HepG2 (cell line): ENCODE measurements at regions not wholly inside any gene's neighbourhood (a gene's known extent, or its start where the extent isn't known, plus 50 kb on each side); places are given as distances from the start of the nearest gene placed in this dataset.

Experiments used
- AGO1 ChIP-seq: fragments of 200-400 bp; formaldehyde crosslinking; IDR thresholded peaks from 2 replicates; pipeline ENCODE4 v1.6.1; 2017; ENCODE audit warnings: mild to moderate bottlenecking, low read depth, low read length, moderate library complexity; ENCODE audit not compliant: poor library complexity, severe bottlenecking
- AHDC1 ChIP-seq: sonication (generic); formaldehyde crosslinking; IDR thresholded peaks from 2 replicates; pipeline ENCODE4 v1.5.1; 2020; ENCODE audit warnings: mild to moderate bottlenecking, missing genetic modification reagents, borderline replicate concordance
- KDM5B ChIP-seq: sonication (generic); formaldehyde crosslinking; IDR thresholded peaks from 2 replicates; pipeline ENCODE4 v1.4.0; 2020; ENCODE audit warnings: missing genetic modification reagents, mild to moderate bottlenecking, borderline replicate concordance
- MLXIP ChIP-seq: sonication (generic); formaldehyde crosslinking; IDR thresholded peaks from 2 replicates; pipeline ENCODE4 v1.9.0; 2021; ENCODE audit warnings: missing genetic modification reagents, borderline replicate concordance
- MTF1 ChIP-seq: sonication (generic); formaldehyde crosslinking; IDR thresholded peaks from 2 replicates; pipeline ENCODE4 v1.5.0; 2020; ENCODE audit warnings: missing genetic modification reagents
- SMC3 ChIP-seq: IDR thresholded peaks from 2 replicates; pipeline ENCODE4 v1.6.1; 2011; ENCODE audit warnings: low read length, improper control_type of control experiment
- TEAD3 ChIP-seq: optimal IDR thresholded peaks from 2 replicates; pipeline ENCODE3; 2016; ENCODE audit warnings: borderline replicate concordance
- ZNF160 ChIP-seq: sonication (generic); formaldehyde crosslinking; IDR thresholded peaks from 2 replicates; pipeline ENCODE4 v1.8.0; 2022; ENCODE audit warnings: mild to moderate bottlenecking, inconsistent platforms, missing genetic modification reagents
- ZZZ3 ChIP-seq: sonication (generic); formaldehyde crosslinking; IDR thresholded peaks from 2 replicates; pipeline ENCODE4 v1.4.0; 2020; ENCODE audit warnings: missing genetic modification reagents, mild to moderate bottlenecking, borderline replicate concordance
- TF ChIP-seq, protein P1 (sequence below): IDR thresholded peaks from 2 replicates; pipeline ENCODE4 v1.6.1; 2012; ENCODE audit warnings: low read length, improper control_type of control experiment
- TF ChIP-seq, protein P2 (sequence below): sonication (generic); formaldehyde crosslinking; IDR thresholded peaks from 2 replicates; pipeline ENCODE4 v1.8.1; 2023; ENCODE audit warnings: mild to moderate bottlenecking, missing genetic modification reagents

GRCh38 chr4:52376132-52376704 is 282.9 kb downstream of the USP46 start (continued):
- peak; percentile 43; the same call in 1 of the 2 replicates for TF ChIP-seq SMC3
- TF ChIP-seq MLXIP (CRISPR knock-in tag), result no peak
- TF ChIP-seq TEAD3 (CRISPR knock-in tag), result no peak
- TF ChIP-seq AHDC1 (CRISPR knock-in tag), result no peak
- TF ChIP-seq, protein P1, sequence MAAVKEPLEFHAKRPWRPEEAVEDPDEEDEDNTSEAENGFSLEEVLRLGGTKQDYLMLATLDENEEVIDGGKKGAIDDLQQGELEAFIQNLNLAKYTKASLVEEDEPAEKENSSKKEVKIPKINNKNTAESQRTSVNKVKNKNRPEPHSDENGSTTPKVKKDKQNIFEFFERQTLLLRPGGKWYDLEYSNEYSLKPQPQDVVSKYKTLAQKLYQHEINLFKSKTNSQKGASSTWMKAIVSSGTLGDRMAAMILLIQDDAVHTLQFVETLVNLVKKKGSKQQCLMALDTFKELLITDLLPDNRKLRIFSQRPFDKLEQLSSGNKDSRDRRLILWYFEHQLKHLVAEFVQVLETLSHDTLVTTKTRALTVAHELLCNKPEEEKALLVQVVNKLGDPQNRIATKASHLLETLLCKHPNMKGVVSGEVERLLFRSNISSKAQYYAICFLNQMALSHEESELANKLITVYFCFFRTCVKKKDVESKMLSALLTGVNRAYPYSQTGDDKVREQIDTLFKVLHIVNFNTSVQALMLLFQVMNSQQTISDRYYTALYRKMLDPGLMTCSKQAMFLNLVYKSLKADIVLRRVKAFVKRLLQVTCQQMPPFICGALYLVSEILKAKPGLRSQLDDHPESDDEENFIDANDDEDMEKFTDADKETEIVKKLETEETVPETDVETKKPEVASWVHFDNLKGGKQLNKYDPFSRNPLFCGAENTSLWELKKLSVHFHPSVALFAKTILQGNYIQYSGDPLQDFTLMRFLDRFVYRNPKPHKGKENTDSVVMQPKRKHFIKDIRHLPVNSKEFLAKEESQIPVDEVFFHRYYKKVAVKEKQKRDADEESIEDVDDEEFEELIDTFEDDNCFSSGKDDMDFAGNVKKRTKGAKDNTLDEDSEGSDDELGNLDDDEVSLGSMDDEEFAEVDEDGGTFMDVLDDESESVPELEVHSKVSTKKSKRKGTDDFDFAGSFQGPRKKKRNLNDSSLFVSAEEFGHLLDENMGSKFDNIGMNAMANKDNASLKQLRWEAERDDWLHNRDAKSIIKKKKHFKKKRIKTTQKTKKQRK, result no peak
- no peak for TF ChIP-seq KDM5B (CRISPR knock-in tag)
- TF ChIP-seq ZZZ3, result no peak
- no peak for TF ChIP-seq AGO1
- no peak for TF ChIP-seq MTF1
- TF ChIP-seq, protein P2, sequence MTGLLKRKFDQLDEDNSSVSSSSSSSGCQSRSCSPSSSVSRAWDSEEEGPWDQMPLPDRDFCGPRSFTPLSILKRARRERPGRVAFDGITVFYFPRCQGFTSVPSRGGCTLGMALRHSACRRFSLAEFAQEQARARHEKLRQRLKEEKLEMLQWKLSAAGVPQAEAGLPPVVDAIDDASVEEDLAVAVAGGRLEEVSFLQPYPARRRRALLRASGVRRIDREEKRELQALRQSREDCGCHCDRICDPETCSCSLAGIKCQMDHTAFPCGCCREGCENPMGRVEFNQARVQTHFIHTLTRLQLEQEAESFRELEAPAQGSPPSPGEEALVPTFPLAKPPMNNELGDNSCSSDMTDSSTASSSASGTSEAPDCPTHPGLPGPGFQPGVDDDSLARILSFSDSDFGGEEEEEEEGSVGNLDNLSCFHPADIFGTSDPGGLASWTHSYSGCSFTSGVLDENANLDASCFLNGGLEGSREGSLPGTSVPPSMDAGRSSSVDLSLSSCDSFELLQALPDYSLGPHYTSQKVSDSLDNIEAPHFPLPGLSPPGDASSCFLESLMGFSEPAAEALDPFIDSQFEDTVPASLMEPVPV (CRISPR knock-in tag), result no peak
- no peak for TF ChIP-seq ZNF160 (CRISPR knock-in tag)
